K562 (cell line): ENCODE measurements at regions not wholly inside any gene's neighbourhood (a gene's known extent, or its start where the extent isn't known, plus 50 kb on each side); places are given as distances from the start of the nearest gene placed in this dataset.

Experiments
- ATAC-seq: fragments of 200-7000 bp; cut with Tn5 transposase; 3 replicates; pipeline ENCODE4 v1.9.1; 2020; ENCODE audit warnings: moderate library complexity
- BruUV-seq: library from RNA; stranded (reverse); fragments of 400-500 nt; replicated peaks from 2 replicates; lab custom pipeline; 2021; lab: Mats Ljungman, UMichigan
- CTCF ChIA-PET: fragments of 300-600 bp; formaldehyde crosslinking; extraction: SDS; loops from one replicate; lab custom pipeline; 2021; ENCODE audit warnings: low intra/inter-chr PET ratio; lab: Yijun Ruan, JAX
- POLR2A ChIA-PET: fragments of 300-600, 350-650 bp; sonication (Branson Sonifier 250); formaldehyde crosslinking; extraction: SDS; loops from one replicate; lab custom pipeline; 2021; ENCODE audit warnings: antibody characterized with exemption, inconsistent platforms; lab: Yijun Ruan, JAX
- DNase-seq, 4 experiments: peaks; one replicate each; pipeline versions ENCODE4 v3.0.0 to v3.0.0-alpha.2; 2011 to 2018; ENCODE audit warnings: low spot score in 3 of 4, mixed read lengths in 3 of 4; ENCODE audit errors: extremely low read depth in 1 of 4
- FAIRE-seq: peaks from 2 replicates; lab custom pipeline; 2011; peaks lifted over from hg19 to GRCh38; lab: Jason Lieb, UNC
- H2AFZ ChIP-seq: 2 replicates; pipeline ENCODE4 v1.6.0; 2011; ENCODE audit warnings: low read depth, low read length, control low read depth, inconsistent platforms
- H3K27ac ChIP-seq: fragments of 200-600 bp; 3 replicates; pipeline ENCODE4 v1.8.0; 2011; ENCODE audit warnings: low read depth, mild to moderate bottlenecking, control low read depth, inconsistent platforms, low read length, moderate library complexity, mixed read lengths; ENCODE audit errors: extremely low read depth
- H3K27me3 ChIP-seq, 2 experiments: fragments of 300-600 bp in 1 of 2; 2 replicates in 1 of 2; 3 replicates in 1 of 2; pipeline versions ENCODE4 v1.6.0 to v1.8.0; 2011; ENCODE audit warnings: inconsistent platforms in 2 of 2, low read length in 2 of 2, mild to moderate bottlenecking in 1 of 2, mixed read lengths in 1 of 2, moderate library complexity in 1 of 2; ENCODE audit not compliant: control insufficient read depth in 2 of 2, insufficient read depth in 2 of 2
- H3K36me3 ChIP-seq: fragments of 300-600 bp; 3 replicates; pipeline ENCODE4 v1.8.0; 2011; ENCODE audit warnings: mild to moderate bottlenecking, low read length, inconsistent platforms; ENCODE audit not compliant: control insufficient read depth, insufficient read depth
- H3K4me1 ChIP-seq, 2 experiments: fragments of 200-600 bp in 1 of 2; replicated peaks in 1 of 2; 2 replicates in 1 of 2; 3 replicates in 1 of 2; pipeline versions ENCODE4 v1.5.1 to v1.8.0; 2011; ENCODE audit warnings: inconsistent platforms in 2 of 2, low read length in 2 of 2, mild to moderate bottlenecking in 1 of 2, mixed read lengths in 1 of 2, moderate library complexity in 1 of 2; ENCODE audit not compliant: control insufficient read depth in 2 of 2, insufficient read depth in 2 of 2
- H3K4me2 ChIP-seq: 2 replicates; pipeline ENCODE4 v1.6.1; 2011; ENCODE audit warnings: low read length, control low read depth, inconsistent platforms, mixed read lengths; ENCODE audit not compliant: insufficient read depth
- H3K4me3 ChIP-seq: fragments of 200-600 bp; sonication (generic), shearing (Covaris generic); 2 replicates; pipeline ENCODE4 v1.5.1; 2016; ENCODE audit warnings: control low read depth, inconsistent platforms
- H3K79me2 ChIP-seq: fragments of 200-600 bp; 3 replicates; pipeline ENCODE4 v1.8.0; 2011; ENCODE audit warnings: low read length, inconsistent platforms; ENCODE audit not compliant: control insufficient read depth, insufficient read depth
- H3K9ac ChIP-seq, 2 experiments: 2 replicates each; pipeline versions ENCODE4 v1.6.0 to v1.6.1; 2011; ENCODE audit warnings: low read depth in 2 of 2, low read length in 2 of 2, control low read depth in 1 of 2, inconsistent platforms in 1 of 2, mild to moderate bottlenecking in 1 of 2, mixed read lengths in 1 of 2; ENCODE audit not compliant: insufficient read depth in 1 of 2
- H3K9me1 ChIP-seq: one replicate; pipeline ENCODE4 v1.6.0; 2011; ENCODE audit warnings: inconsistent platforms, mild to moderate bottlenecking, low read length, moderate library complexity; ENCODE audit not compliant: control insufficient read depth, insufficient read depth
- H3K9me3 ChIP-seq: replicated peaks from 2 replicates; pipeline ENCODE4 v1.5.1; 2011; ENCODE audit warnings: low read depth, low read length, inconsistent platforms; ENCODE audit not compliant: control insufficient read depth, insufficient read depth
- H4K20me1 ChIP-seq: replicated peaks from 2 replicates; pipeline ENCODE4 v1.6.1; 2011; ENCODE audit warnings: low read length, inconsistent platforms, mixed read lengths; ENCODE audit not compliant: control insufficient read depth, insufficient read depth
- ASH1L ChIP-seq: fragments of 450-650 bp; IDR thresholded peaks from 2 replicates; pipeline ENCODE4 v1.6.1; 2018; ENCODE audit warnings: borderline replicate concordance, mild to moderate bottlenecking, low read depth; ENCODE audit not compliant: partially characterized antibody
- CAMTA2 ChIP-seq: fragments of 250-450 bp; sonication (Bioruptor Pico); conservative IDR thresholded peaks from 2 replicates; pipeline ENCODE4 v1.5.1; 2022
- CEBPZ ChIP-seq: fragments of 150-350 bp; IDR thresholded peaks from 2 replicates; pipeline ENCODE4 v1.6.1; 2014; ENCODE audit warnings: low read depth, mild to moderate bottlenecking, low read length, borderline replicate concordance
- FOXA3 ChIP-seq, 2 experiments: fragments of 450-650 bp in 1 of 2; sonication (generic) in 1 of 2; formaldehyde crosslinking; IDR thresholded peaks in 1 of 2; conservative IDR thresholded peaks in 1 of 2; 2 replicates each; pipeline versions ENCODE4 v1.4.0 to v1.8.0; 2020 to 2022; ENCODE audit warnings: mild to moderate bottlenecking in 2 of 2, missing genetic modification reagents in 1 of 2
- NFIX ChIP-seq: fragments of 250-450 bp; sonication (Bioruptor Pico); IDR thresholded peaks from 2 replicates; pipeline ENCODE4 v1.4.0; 2020; ENCODE audit warnings: low read depth, mild to moderate bottlenecking, moderate library complexity
- PYGO2 ChIP-seq: fragments of 450-650 bp; IDR thresholded peaks from 2 replicates; pipeline ENCODE4 v1.6.1; 2016; ENCODE audit warnings: mild to moderate bottlenecking, missing genetic modification characterization, moderate library complexity, missing compliant biosample characterization
- SRF ChIP-seq, 2 experiments: fragments of 250-450, 450-650 bp in 1 of 2; sonication (Bioruptor Pico) in 1 of 2; sonication (generic) in 1 of 2; formaldehyde crosslinking; IDR thresholded peaks; 2 replicates each; pipeline versions ENCODE4 v1.5.0 to v1.5.1; 2020 to 2022; ENCODE audit warnings: mild to moderate bottlenecking in 1 of 2, missing genetic modification reagents in 1 of 2
- TCF7 ChIP-seq: sonication (generic); IDR thresholded peaks from 2 replicates; pipeline ENCODE4 v1.6.1; 2016; ENCODE audit warnings: antibody characterized with exemption, borderline replicate concordance
- TFAM ChIP-seq: fragments of 250-450 bp; sonication (Bioruptor Pico); conservative IDR thresholded peaks from 2 replicates; pipeline ENCODE4 v1.5.0; 2021; ENCODE audit warnings: mild to moderate bottlenecking, moderate library complexity
- ZNF140 ChIP-seq: fragments of 250-450 bp; sonication (Bioruptor Pico); IDR thresholded peaks from 2 replicates; pipeline ENCODE4 v1.8.0; 2021; ENCODE audit warnings: moderate library complexity, mild to moderate bottlenecking, inconsistent platforms
- ZNF609 ChIP-seq: sonication (generic); formaldehyde crosslinking; IDR thresholded peaks from 2 replicates; pipeline ENCODE4 v1.8.1; 2023; ENCODE audit warnings: missing genetic modification reagents, mild to moderate bottlenecking, borderline replicate concordance
- WGBS: fragments of 100-300 bp; shearing (Covaris generic); methylation state at CpG from one replicate; pipeline ENCODE4 v1.1.6; 2016; ENCODE audit warnings: low coverage, mixed read lengths; ENCODE audit not compliant: insufficient coverage; ENCODE audit errors: missing lambda C conversion rate; 5-methylcytosine and 5-hydroxymethylcytosine counted together
- in situ Hi-C: fragments of 300-500 bp; cut with MboI; formaldehyde crosslinking; loops from 4 replicates; pipeline ENCODE4 v1.15.0; 2018; ENCODE audit warnings: inconsistent platforms, mixed read lengths
- intact Hi-C: fragments of 100-400 bp; cut with micrococcal nuclease; formaldehyde crosslinking; loops from 2 replicates; pipeline ENCODE4 v1.14.2; 2022

- TF ChIP-seq ZNF609 (CRISPR knock-in tag) (no peak), NFIX (no peak), TFAM (CRISPR knock-in tag) (no peak)
Measured at GRCh38 chr3:181629711-181630110, 82.0 kb upstream of the SOX2 start (continued).

GRCh38 chr3:181629029-181629428, 82.7 kb upstream of the SOX2 start:
- FAIRE-seq (no peak), ATAC-seq (no peak), DNase-seq (no peak)
- WGBS = 0% methylated on average over 1 of the region's 1 CpG
- no peaks in the 10 kb centered on the region for H3K9me1 ChIP-seq
- H3K27me3 ChIP-seq = no peaks in the 10 kb centered on the region
- in situ Hi-C loops (no loop called here), intact Hi-C loops (no loop called here)
- H3K9ac ChIP-seq = no peak overlapping the region
- H3K4me1 ChIP-seq = no peaks in the 10 kb centered on the region
- no TSS peak for BruUV-seq
- no peaks in the 10 kb centered on the region for H3K79me2 ChIP-seq
- H3K9me3 ChIP-seq = no peaks in the 10 kb centered on the region
- no peak overlapping the region for H3K4me3 ChIP-seq
- H3K36me3 ChIP-seq = no peaks in the 10 kb centered on the region
- no peak overlapping the region for H3K27ac ChIP-seq
- ChIA-PET POLR2A (interaction anchor here (0.6 kb wide), 1 partner anchor 9 kb away, joined by 3 read pairs; no protein-coding TSS in a partner anchor), CTCF (no interaction called here)
- H4K20me1 ChIP-seq = no peaks in the 10 kb centered on the region
- H2AFZ ChIP-seq = no peak overlapping the region
- no peak overlapping the region for H3K4me2 ChIP-seq
- TF ChIP-seq ZNF140 (CRISPR knock-in tag) = no peak
- no peak for TF ChIP-seq CAMTA2
- no peak for TF ChIP-seq ASH1L
- no peak for TF ChIP-seq TCF7
- no peak for TF ChIP-seq SRF (CRISPR knock-in tag; IDR thresholded peaks at IDR 0.05)
- no peak for TF ChIP-seq PYGO2
- no peak for TF ChIP-seq CEBPZ
- no peak for TF ChIP-seq FOXA3 (CRISPR knock-in tag; conservative IDR thresholded peaks at IDR 0.05 in 1 of 2, IDR thresholded peaks at IDR 0.05 in 1 of 2)
